ENCODE measurements at regions not wholly inside any gene's neighbourhood (a gene's known extent, or its start where the extent isn't known, plus 50 kb on each side); places are given as distances from the start of the nearest gene placed in this dataset.

DNA sequence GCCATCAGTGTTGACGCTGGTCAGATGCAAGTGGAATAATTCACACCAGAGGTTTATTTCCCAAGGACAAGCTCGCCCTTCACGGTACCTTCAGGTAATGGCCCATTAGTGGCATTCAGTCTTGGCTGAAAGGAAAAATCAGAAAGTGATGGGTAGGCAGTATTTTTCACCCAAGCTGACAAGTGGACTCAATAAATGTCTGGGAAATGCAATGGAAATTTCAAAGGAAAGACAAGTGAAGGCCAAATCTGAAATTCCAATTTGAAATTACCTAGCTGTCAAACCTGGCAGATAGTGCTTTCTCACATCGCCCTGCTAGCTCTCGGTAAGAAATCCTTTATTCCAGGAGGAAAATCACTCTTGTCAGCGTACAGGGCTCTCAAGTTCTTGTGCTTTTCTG is 413.5 kb downstream of the OCA2 start:
- TF ChIP-seq GATA2 (IDR thresholded peaks at IDR 0.05; ENCODE audit: low read depth, low read length) (no peak), GATA3 (IDR thresholded peaks at IDR 0.05; ENCODE audit: low read depth, low read length) (no peak)

Measured in SH-SY5Y (cell line).